OCI-M2 (cell line): ENCODE measurements at regions not wholly inside any gene's neighbourhood (a gene's known extent, or its start where the extent isn't known, plus 50 kb on each side); places are given as distances from the start of the nearest gene placed in this dataset.
"Not testable (repeated sequence)": the region's sequence is repeated elsewhere in the genome, so short reads cannot be mapped to it uniquely, and the experiment has no call there.

ENCODE experiments used
- DNase-seq: peaks from one replicate; lab custom pipeline; 2025; ENCODE audit not compliant: unreplicated experiment; lab: John Stamatoyannopoulos, UW

DNA sequence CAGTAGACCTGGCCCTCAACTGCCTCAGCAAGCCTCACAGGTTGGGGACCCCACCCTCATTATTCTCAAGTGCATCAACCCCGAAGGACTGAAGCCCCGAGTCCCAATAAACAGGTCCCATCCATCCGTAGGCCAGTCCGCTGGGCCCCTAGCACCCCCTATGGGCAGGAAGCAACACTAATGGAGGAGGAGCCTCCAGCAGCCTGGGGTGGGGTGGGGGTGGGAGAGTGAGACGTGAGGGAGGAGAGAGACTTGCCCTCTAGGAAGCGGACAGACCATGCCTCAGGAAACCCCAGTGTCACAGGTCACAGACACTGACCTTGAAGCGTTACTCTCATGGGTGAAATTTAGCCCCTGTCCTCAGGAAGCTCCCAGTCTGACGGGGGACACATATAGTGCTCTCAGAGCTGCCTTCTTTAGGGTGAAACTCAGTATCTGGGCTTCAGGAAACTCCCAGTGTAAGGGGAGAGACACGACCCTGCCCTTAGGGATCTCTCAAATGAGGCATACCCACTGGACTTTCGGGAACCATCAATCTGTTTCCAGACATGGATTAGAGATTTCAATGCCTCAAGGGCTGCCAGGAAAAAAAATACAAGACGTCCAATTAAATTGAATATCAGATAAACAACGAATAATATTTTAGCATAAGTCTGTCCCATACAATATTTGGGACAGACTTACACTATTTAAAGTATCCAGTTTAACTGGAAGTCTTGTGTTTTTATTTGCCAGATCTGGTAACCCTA lies 125.8 kb downstream of the MRPL14 start:
- no peak for DNase-seq

DNA sequence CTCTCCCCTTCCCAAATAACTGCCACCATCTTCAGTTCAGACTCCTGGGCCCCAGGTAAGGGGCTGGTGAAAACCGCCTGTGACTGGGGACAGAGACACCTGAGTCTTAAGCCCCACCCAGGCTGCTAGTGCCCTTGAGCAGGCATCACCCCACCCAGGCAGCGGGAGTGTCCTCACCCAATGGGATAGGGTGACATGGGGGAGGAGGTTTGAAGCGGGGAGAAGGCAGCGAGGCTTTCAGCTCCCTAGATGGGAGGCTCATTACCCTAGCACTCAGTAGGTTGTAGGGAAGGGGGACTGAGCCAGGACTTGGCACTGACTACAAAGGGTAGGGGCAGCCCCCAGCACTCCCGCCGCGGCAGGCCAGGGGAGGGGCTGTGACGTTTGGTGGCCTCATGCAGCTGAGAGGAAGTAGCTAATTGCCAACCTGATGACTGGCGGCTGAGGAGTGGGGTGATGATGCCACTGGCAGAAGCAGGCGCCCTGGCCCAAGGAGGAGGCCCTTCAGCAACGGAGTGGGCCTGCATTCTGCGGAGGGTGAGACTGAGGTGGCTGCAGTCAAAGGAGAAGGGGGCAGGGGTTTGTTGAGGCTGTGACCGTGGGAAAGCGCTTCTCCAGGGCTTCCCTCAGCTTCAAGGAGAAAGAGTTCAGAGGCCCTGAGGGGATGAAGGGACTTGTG lies 126.9 kb downstream of the MRPL14 start:
- no peak for DNase-seq

DNA sequence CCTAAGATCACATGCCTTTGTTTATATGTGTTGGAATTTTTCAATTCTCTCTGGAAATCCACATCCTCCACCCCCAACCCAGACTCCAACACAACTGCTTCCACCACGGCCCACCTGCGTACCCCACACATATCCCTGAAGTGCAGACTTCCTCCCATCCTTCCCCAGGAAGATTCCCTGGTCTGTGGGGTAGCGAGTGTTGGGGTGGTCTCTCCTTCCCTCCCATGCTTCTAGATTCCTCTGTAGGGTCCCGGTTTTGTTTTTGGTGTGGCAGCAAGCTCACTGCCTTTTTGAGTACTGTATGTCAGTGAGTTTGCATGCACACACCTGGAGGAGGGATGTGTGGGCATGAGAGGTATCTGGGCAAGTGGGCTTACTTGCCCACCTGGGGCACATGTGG lies 127.6 kb downstream of the MRPL14 start:
- no peak for DNase-seq

DNA sequence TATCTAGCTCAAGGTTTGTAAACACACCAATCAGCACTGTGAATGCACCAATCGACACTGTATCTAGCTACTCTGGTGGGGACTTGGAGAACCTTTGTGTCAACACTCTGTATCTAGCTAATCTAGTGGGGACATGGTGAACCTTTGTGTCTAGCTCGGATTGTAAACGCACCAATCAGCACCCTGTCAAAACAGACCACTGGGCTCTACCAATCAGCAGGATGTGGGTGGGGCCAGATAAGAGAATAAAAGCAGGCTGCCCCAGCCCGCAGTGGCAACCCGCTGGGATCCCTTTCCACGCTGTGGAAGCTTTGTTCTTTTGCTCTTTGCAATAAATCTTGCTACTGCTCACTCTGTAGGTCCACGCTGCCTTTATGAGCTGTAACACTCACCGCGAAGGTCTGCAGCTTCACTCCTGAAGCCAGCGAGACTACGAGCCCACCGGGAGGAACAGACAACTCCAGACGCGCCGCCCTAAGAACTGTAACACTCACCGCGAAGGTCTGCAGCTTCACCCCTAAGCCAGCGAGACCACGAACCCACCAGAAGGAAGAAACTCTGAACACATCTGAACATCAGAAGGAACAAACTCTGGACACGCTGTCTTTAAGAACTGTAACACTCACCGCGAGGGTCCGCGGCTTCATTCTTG lies 128.5 kb downstream of the MRPL14 start:
- not testable (repeated sequence) for DNase-seq

DNA sequence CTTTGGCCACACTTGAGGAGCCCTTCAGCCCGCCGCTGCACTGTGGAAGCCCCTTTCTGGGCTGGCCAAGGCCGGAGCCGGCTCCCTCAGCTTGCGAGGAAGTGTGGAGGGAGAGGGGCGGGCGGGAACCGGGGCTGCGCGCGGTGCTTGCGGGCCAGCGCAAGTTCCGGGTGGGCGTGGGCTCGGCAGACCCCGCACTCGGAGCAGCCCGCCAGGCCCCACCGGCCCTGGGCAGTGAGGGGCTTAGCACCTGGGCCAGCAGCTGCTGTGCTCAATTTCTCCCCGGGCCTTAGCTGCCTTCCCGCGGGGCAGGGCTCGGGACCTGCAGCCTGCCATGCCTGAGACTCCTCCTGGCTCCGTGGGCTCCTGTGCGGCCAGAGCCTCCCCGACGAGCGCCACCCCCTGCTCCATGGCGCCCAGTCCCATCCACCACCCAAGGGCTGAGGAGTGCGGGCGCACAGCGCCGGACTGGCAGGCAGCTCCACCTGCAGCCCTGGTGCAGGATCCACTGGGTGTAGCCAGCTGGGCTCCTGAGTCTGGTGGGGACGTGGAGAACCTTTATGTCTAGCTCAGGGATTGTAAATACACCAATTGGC lies 129.2 kb downstream of the MRPL14 start:
- not testable (repeated sequence) for DNase-seq

DNA sequence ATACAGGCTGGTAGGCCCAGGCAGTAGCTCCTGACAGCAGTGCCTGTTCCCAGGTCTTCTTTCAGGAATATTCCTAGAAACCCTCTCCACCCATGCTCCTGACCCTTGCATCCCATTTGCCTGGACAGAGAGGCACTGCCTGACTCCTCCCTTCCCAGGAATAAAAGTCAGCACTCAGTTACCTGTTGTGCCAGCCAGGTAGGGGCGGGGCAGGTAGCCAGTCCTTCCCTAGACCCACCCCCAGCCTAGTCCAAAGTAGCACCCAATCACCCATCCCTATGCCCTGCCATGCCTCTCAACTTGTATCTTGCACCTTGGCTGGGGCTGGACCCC lies 129.9 kb downstream of the MRPL14 start:
- DNase-seq: no peak

DNA sequence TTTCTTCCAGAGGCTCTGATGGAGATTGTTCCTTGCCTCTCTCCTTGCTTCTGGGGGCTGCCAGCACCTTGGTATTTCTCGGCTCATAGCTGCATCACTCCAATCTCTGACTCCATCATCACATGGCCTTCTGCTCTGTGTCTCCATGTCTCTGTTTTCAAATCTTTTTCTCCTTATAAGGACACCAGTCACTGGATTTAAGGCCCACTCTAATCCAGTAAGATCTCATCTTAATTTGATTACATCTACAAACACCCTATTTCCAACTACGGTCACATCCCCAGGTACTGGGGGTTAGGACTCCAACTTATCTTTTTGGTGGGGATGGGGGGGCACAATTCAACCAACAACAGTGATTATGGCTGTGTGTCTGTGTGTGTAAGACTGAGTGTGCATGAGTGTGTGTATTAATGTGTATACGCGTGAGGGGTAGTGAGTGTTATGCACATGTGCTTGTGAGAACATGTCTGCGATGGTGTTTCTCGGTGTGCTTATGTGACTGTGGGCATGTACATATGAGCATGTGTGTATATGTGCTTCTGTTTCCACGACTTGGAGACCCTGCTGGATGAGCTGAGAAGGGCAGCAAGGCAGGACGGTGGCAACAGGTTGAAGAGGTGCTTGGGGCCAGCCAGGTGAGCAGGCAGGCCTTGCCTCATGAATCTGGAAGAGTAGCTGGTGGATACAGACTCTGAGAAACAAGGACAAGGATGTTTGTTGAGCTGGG lies 130.5 kb downstream of the MRPL14 start:
- no peak for DNase-seq

DNA sequence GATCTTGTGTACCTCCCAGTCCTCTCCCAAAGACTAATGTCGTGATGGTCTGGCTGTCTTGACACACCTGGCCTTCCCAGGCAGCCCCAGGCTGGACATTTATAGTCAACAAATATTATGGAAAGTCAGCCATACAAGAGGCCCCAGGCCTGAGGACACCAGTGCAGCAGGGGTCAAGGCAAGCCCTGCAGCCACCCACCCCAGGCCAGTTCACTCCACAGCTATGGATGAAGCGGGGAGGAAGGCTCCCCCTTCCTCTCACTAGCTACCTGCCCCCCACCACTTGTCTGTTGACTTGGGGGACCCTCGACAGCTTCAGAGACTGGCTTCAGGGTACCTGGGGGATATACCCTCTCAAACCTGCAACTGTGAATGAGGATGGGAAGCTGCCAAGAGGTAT lies 132.1 kb downstream of the MRPL14 start:
- DNase-seq: no peak

DNA sequence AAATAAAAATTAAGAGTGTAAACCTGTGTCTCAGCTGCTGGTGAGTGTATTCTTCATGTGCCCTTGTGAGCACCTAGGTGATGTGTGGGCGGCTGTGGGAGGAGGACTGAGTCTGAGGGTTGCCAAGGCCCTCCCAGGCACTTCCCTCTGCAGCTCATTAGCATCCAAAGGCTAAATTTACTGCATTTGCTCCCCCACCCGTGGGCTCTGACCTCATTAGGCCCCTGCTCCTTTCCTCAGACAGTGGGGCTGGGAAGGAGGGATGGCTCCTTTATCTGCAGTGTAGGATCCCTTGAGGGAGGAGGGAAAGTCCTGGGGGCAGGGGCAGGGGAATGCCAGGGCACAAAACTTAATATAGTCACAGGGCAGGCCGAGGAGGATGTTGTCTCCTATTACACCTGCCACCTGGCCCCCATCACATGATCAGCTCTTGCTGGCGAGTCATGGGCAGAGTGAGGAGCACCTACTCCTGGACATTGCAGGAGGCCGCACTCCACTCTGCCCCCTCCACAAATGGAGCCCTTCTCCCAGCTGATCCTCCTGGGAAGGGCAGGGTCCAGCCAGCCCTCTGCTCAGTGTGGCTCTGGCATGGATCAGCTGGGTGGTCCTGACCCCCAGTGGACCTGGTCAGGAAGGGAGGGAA lies 133.2 kb downstream of the MRPL14 start:
- no peak for DNase-seq

DNA sequence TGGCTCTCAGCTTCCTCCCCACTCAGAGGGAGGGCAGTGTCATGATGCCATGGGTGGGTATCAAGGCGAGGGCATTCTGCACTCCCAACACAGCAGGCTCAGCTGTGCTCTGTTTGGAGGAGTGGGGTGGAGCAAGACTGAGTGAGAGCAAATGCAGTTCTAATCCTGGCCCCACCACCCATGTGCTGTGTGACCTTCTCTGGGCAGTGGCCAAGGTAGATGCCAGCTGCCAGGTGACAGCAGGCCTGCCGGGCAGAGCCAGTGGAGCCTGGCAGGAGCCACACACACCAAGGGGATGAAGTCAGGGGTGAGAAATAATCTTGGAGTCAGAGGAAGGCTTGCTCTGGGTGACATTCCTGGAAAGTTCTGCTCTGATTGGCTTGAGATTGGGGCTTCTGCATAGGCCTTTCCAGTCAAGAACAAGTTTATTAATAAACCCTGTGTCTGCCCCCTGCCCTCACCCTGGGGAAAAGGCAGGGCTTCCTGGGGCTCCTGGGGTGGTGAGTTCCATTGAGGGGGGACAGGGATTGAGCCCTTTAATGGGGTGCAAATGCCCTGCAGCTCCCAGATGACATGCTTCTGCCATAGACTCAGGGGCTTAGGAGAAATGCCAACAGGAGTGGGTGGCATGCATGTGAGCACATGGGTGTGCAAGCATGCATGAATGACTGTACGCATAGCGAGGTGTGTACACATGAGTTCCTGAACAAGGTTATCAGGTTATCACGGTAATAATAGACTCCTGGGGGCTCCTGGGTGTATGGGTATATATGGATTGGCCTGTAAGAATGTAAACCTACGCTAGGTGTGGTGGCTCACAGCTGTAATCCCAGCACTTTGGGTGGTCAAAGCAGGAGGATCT lies 134.2 kb downstream of the MRPL14 start:
- no peak for DNase-seq

DNA sequence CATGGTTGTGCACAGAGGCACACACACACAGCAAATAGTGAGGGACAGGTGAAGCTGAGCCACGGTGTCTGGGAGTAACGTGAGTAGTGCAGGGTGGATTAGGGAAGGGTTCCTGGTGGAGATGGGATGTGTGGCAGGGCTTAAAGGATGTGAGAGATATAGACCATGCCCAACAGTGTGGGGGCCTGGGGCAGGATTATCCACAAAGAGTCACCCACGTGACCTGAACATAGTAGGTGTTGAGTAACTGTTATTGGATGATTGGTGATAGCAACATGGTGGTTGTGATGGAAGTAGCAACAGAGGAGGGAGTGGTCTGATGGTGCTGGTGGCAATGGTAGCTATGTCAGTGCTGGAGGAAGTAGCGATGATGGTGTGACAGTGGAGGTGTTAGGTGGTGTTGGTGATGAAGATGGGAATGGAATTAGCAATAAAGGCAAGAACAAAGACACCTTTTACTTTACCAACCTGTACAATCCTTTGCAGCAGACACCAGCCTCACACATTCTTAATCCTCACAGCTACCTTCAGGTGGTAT lies 135.1 kb downstream of the MRPL14 start:
- no peak for DNase-seq

DNA sequence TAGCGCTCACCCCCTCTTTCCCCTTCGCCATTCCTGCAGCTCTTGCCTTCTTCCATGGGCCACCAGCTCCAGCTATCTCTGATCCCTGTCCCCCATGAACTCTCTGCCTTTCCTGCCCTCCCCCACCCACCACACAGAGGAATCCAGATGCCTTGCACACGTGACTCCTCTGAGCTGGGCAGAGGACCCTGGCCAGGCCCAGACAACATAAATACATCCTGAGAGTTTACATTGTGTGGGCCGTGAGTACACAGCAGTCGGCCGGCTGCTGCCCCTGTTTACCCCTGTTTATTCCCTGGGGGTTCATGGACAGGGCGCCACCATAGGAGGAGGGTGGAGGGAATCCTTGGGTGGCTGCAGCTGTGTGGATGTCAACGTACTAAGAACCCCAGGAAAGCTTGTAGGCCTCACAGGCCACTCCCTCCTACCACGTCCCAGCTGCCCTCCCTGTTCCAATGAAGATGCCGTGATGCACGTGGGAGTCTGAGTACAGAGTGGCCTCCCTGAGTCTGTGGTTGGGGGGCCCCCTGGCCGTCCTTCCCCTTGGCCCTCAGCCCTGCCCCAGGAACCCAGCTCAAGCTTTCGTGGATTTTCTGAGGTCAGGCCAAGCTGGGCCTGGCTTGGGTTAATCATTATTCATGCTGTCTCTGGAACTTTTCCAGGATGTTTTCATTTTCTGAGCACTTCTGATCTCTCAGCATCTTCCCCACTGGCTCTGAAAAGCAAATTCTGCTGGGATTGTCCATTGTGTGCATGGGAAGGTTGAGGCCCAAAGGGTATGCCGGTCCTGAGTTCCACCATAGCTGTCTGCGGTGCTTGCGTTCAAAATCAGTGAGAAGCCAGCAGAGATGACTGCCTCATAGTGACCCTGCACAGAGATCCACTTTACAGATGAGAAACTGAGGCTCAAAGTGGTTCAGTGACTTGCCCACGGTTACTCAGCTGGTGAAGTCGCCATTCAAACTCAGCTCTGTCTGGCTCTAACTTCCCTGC lies 136.3 kb downstream of the MRPL14 start:
- no peak for DNase-seq

DNA sequence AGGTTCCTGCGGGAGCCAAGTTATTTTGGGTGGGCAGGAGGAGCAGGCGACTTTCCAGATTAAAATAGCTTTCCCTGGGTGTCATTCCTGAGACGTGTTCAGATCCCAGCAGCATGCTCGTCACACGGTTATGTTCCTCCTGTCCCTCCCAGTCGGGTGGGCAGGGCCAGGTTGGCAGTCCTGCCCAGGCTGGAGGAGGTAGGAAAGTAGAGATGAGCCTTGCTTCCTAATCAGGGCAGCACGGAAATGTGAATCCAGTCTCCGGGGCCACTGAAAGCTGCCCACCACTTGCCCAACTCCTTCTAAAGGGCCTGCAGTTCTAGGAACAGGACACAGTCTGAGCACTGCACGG lies 137.0 kb downstream of the MRPL14 start:
- no peak for DNase-seq

DNA sequence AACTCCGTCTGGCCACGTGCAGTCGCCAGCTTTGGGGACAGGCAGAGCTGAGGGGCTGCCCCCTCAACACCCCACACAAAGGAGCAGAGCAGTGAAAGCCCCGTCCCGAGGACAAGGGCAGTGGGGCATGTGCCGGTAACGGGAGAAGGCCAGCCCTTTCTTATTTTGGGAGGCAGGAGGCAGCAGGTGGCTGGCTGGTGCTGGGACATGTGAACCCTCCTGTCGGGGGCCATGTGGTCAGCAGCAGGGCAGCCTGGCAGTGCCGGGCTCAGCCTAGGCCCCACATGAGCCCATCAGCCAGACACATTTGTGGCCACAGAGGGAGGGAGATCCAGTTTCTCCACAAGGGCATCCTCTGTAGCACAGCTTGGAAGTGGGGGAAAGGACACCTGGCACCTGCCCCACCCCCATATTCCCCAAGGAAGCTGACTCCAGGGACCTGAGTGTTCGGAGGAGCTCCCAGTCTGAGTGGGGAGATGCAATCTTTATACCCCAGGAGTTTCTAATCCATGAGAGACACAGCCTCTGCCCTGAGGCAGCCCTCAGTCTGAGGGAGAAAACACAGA lies 137.6 kb downstream of the MRPL14 start:
- DNase-seq: no peak

DNA sequence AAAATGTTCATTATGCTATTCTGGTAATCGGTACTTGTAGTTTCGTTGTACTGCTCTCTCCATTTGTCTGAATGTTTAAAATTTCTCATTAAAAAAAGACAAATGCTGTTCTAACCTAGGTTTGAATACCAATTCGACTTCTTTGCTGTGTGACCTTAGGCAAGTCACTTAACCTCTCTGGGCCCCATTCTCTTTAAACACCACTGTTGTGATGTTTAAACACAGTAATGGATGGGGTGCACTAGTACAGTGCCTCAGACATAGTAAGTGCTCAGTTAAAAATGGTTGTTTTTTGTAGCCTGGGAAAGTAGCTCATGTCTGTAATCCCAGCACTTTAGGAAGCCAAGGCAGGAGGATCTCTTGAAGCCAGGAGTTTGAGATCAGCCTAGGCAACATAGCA lies 138.5 kb downstream of the MRPL14 start:
- no peak for DNase-seq

DNA sequence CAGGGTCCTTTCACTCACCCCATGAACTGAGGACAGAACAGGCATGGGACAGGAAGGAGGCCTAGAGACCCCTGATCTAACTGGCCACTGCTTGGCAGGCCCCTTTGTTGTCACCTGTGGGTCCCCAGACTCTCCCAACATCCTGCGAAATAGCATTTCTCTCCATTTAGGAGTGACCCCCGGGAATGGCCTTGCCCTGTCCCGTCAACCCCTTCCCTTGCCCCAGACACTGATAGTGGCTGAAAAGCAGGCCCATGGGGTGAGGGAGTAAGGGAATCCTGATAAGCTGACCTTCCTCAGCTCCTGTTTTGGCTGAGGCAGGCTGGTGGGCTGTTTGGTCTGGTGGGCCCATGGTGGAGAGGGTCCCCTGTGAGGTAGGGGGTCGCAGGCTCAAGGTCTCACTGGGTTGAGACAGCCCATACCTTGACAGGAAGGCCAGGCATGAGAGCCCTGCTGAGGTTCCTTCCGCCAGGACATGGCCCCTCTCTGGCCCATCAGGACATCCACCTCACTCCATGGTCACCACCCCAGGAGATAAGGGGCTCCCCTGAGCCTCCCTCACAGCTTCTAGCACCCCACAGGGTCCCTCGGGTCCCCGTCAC lies 139.3 kb downstream of the MRPL14 start:
- DNase-seq: no peak

DNA sequence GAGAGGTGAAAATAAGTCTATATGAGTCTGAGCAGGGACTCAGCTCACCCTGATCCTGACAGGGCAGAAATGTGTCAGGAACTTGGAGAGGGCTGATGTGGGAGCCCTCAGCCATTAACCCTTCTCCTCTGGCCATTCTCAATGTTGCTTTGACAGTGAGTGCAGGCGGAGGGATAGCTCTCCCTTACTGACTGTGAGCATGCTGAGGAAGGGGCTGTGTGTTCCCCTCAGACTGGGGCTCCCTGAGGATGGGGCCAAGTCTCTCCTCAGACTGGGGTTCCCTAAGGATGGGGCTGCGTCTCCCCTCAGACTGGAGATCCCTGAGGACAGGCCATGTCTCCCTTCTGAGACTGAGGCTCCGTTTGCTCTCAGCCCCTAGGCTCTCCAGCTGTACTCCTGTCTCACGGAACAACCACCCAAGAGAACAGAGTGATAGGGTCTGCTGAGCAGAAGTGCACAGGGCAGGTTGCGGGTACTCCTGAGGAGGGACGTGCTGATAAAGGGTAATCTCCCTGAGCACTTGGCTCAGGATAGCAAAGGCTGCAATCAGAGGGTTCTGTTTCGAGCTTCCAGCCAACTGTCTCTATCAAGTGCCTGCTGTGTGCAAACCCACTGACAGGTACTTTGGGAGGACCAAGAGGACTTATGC lies 141.0 kb downstream of the MRPL14 start:
- no peak for DNase-seq
